GM21390 (cell line): ENCODE measurements at regions not wholly inside any gene's neighbourhood (a gene's known extent, or its start where the extent isn't known, plus 50 kb on each side); places are given as distances from the start of the nearest gene placed in this dataset.

Source experiments
- ATAC-seq: cut with Tn5 transposase; IDR thresholded peaks from one replicate; pipeline ENCODE4 v1.9.1; 2021; ENCODE audit not compliant: unreplicated experiment

DNA sequence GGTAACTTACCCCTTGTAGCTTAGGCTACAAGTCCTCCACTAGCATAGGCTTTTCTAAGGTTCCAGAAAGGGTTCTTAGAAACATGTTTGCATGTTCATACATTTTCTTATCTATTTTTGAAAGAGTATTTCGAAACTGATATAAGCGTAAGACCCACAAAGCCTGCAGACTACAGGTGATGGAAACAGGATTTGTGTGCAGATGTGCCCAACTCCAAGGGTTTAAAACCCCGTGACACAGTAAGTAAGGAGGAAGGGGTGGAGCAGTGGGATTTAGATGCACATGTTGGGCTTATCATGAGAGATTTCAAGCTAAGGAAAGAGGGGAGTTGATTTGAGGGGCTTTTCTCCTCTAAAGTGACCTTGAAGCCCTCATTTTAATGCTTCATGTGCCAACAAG, 164.7 kb downstream of the LTN1 start:
- no peak for ATAC-seq

DNA sequence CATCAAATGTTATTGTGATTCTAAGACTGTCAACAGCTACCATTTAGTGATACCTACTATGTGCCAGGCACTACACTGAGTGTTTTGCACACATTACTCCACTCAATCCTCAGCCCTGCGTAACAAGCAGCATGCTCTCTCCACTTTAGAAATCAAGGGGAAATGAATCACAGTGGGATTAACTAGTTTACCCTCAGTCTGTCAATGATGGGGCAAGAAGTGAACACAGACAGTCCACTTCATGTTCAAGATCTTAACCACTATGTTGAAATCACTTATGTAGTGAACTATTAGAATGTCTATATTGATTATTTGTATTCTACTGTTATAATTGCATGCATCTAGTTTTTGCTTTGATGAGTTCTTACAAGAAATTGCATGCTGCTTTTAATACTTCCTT, 165.3 kb downstream of the LTN1 start:
- no peak for ATAC-seq

DNA sequence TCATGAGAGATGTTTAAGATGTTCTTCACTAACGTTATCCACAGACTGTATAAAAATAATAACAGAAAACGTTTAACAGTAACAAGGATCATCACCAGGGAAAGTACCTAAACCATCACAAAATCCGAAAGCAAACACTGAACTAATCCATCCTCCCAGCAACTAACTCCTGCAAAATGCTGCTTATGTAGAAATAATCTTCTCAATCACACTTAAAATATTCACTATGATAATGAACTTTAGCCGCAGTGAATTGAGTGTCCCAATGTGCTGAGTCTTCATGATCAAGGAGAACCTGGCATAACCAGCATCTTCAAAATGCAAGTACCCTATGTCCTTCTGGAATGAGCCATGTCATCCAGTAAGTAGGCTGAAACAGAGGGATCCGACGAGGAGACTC, 166.1 kb downstream of the LTN1 start:
- no peak for ATAC-seq

DNA sequence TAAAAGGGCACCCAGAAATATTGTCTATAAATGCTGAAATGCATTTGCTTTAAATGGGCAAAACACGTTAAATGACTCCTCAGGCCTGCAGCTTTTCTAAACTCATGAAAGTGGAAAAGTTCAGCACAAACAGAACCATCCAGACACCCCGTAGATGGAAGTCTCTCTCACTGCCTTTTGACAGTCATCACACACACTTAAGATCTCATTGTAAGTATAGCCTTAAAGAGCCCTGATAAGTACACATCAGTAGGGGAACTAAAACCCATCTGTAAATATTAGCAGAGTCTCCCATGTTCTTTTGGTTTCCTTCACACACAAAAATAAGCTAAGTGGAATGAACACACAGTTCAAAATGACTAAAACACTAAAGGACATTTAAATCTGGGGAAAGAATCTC, 166.7 kb downstream of the LTN1 start:
- ATAC-seq: no peak

DNA sequence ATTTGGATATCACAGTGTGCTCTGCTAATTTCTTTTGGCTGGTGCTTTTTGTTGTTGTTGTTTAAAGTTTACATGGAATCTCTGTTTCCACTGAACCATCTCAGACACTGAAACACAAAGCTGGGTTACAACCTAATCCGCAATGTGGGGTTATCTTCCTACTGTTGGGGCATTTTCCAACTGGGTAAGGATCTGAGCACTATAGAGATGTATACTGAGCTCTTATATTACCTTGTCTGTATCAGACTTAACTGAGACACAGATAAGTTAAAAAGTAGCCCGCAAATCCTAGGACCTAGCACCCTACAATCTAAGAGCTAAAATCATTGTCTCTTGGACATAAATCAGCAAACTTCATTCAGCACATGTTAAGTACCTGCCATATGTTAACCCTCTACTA, 169.2 kb downstream of the LTN1 start:
- no peak for ATAC-seq

DNA sequence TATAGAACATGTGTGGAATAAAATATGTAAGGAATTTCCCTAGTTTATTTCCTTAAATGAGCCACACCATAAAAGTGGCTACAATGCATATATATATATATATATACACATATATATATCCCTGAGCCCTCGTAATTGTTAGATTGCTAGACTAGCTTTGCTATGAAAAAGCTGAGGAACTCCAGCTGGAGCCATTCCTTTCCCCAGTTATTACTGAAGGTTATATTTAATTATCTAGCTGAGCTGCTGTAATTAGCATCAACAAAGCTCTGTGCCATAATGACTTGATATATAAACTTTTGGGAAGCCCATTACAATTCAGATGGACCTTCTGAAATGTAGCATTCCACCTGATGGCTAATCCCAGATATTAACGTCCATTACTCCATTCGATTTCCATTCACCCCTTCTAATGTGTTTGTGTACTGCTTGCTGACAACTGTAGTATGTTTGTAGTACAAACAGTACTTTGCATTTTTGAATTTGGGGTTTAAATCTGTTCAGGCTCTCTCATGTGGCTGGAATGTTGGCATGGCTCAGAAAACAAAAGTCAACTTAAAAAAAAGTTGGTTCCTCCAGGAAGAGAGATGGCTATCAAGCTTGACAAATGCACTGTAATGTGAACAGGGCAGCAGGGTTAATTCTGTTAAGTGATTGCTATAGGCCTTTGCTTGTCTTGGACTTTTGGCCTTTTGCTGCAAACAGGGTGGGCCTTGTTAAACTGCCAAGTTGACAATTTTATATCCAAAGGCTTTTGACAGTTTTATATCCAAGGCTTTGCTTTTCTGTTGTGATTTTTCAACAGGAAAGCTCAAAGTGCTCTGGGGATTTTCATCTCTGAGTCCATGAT, 170.0 kb downstream of the LTN1 start:
- no peak for ATAC-seq

DNA sequence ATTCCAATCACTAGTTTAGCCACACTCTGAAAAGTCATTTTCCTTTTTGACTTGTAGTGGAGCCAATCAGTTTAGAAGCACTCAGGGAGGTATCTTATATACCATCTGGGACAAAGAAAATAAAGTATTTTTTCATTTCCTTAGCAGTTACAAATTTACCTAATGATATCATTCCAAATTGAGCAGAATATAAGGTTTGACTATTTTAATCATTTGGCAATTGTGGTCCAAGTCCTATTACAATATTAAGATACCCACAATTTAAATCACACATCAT, 170.6 kb downstream of the LTN1 start:
- ATAC-seq: no peak

DNA sequence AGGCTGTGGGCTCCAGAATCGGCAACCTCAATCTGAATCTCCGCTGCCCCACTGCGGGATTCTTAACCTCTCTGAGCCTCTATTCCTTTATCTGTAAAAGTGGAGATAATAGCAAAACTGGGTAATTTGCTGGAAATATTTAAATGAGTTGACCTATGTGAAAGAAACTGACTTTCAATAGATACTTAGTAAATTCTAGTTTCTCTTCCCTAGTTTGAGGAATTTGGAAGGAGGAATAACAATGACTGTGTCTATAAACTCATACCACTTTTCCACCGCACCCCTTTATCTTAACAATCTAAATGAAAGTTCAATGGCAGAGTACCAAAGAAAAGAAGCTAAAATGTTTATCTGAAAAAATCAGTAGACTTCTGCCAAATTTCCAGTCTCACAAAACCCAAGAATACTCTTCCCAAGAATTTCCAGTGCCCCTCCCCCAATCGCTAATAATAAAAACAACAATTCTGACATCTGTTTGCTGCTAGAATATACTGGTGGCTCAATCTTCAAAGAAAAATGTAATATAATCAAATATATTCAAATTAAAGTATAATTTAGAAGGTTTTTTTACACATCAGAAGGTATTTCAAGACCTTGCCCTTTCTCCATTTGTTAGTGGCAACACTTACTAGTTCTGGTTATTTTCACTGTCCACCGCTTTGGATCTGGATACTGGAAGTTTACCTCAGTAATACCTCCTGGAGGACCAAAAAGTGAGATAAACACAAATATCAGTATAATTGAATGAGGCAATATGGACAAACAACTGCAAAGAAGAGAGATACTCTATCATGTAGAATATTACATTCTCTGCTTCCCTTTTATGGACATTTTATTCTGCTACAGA, 171.2 kb downstream of the LTN1 start:
- no peak for ATAC-seq

DNA sequence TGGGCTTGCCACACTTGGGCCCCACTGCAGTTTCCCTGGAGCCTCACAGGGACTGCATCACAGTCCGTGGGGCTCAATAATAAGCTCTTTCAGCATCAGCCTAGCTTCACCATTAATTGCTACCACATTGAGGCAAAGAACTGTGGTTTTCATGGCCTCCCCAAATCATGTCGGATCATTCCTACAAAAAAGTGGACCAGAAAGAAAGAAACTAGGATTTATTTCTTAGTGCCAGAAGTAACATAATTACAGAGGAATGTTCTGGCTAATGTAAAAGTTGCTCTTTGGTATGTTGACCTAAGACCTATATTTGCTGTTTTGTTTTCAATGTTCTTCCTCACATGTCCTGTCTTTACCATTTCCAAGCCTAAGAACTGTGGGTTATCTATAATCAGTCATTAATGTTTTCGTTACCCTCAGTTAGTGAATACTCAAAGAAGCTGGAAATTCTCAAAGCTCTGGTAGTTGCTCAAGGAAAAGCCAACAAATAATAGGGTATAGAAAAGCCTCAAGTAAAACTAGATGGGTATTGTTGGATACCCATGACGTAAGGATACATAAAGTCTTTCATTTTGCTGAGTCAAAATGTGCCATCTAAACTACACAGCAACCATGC, 173.9 kb downstream of the LTN1 start:
- no peak for ATAC-seq

DNA sequence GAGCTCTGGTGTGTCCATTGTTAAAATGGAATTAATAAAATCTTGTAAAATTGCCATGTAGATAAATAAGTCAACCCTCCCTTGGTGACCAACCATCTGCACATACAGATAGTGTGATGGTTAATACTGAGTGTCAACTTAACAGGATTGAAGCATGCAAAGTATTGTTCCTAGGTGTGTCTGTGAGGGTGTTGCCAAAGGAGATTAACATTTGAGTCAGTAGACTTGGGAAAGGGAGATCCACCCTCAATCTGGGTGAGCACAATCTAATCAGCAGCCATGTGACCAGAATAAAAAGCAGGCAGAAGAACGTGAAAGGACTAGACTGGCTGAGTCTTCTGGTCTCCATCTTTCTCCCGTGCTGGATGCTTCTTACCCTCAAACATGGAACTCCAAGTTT, 174.8 kb downstream of the LTN1 start:
- no peak for ATAC-seq

DNA sequence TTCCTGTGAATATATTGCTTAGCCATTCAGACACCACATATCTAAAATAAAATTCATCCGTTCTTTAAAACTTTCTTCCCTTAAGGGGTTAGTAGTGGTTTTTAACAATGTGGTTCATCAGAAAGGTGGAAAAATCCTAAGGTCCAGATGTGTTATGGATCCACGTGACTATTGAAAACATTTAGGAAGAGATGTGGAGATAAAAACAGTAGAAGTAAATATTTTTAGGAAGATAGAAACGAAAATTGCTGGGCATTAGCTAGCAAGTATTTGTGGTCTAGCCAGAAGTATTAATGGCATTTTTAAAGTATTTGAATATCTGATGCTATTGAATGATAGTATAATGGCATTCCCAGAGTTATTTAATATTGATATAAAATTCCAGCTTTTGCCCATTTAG, 180.8 kb downstream of the LTN1 start:
- no peak for ATAC-seq

DNA sequence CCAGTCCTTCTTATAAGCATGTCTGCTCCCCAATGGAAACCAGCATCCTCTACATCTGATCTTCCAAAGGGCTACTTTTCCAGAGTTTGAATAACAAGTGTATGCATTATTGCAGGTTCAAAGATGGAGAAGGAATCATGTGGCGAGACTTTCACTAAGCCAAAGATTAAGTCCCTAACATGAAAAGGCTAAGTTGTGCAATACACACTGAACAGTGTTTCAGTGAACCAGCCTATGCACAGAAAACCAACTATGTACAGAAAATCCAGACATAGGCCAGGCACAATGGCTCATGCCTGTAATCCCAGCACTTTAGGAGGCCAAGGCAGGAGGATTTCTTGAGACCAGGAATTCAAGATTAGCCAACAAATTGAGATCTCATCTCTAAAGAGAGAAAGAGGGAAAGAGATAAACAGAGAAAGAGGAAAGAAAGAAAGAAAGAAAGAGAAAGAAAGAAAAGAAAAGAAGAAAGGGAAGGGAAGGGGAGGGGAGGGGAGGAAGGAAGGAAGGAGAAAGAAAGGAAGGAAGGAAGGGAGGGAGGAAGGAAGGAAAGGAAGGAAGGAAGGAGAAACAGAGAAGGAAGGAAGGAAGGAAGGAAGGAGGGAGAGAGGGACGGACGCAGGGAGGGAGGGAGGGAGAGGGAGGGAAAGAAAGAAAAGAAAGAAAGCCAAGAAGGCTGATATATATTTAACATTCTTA, 181.7 kb downstream of the LTN1 start:
- ATAC-seq: no peak

DNA sequence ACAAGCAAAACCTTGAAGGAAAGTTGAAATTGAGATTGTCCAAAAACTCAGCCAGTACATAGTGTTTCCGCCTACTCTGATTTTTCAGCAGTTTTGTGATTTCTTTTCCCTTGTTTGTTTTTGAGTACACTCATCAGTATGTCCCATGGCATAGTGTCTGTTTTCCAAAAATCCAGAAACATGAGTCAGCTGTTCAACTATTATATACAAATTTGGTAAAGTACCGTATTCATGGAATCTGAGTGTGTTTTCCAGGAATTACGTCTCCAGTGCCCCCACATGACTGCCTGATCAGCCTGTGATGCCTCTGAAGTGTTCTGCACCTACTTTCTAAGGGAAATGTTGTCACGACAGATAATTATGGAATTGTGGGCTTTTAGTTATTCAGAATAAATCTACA, 186.8 kb downstream of the LTN1 start:
- ATAC-seq: no peak

DNA sequence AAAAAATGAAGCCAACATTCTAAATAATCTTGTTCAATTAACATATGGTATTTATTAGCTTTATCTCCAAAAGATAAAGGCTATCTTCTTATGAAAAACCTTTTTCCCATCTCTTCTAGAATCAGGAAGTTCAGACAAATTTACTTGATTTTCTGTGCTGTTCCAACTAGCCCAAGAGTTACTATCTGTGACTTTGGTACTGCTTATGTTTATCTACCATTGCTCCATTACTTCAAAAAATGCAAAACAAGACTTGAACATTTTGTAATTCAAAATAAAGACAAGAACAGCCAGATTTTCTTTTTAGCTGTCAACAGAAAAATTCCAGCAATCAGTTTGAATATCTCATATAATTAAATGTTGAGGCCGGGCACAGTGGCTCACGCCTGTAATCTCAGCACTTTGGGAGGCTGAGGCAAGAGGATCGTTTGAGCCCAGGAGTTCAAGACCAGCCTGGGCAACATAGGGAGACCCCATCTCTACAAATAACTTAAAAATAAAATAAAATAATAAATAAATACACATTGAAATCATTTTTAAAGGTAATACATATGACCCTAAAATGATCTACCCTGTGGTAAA, 188.5 kb downstream of the LTN1 start:
- ATAC-seq: no peak

DNA sequence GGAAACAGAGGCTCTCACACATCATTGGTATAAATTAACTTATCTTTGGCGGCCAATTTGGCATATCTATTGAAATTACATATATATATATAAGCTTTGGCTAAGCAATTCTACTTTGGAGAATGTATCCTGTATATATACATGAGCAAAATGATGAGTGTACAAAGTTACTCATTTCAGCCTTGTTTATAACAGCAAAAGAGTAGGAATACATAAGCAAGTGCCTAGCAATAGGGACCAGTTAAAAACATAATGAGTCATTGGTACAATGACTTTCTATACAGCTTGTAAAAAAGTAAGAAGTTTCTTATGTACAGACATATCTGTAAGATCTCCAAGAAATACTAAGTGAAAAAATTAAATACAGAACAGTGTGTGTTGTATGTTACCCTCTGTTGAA, 190.8 kb downstream of the LTN1 start:
- no peak for ATAC-seq

DNA sequence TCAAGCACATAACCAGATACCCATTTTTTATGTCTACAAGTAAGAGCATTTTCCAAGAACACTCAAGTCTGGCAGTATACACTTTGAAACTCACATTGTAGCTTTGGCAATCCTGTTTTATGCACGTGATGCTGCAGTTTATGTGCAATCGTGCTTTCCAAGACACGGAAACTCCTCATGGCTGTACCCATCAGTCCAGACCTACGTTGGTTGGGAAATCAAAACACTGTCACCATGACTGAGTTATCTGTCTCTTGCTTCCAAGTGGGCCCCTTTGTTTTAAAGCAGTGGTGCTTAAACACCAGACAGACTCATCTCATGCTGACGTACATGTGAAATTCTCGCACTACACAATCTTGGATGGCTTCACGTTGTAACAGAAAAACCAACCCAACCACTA, 192.8 kb downstream of the LTN1 start:
- no peak for ATAC-seq

DNA sequence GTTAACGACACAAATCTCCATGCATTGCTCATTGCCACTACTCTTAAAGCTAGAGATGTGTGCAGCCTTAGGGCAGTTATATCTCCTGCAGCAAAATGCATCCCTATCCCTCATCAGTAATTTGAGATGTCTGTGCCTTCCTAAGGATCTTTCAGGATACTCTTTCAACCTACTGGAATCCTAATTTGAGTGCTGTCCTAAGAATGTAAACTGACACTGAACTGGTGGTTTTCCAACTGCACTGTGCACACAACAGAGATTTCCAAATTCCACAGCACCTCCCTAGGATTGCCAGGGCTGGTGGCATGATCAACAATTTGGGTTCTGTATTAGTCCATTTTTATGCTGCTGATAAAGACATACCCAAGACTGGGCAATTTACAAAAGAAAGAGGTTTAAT, 193.9 kb downstream of the LTN1 start:
- ATAC-seq: no peak

DNA sequence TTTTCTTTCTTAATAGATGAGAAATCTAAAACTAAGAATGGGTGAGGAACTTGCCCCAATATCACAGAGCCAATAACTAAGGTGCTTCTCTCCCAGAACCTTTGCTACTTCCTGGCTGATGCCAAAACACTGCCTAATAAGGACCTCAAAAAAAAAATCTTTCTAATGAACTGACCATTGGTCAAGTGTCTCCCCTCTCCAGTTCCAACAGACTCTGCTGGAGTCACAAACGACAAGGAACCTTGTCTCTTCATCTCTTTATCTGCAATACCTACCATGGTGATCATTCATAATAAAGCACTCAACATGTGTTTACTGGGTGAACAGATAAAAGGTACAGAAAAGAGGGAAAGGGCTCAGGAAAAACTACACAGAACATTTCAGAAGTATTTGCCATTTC, 197.4 kb downstream of the LTN1 start:
- no peak for ATAC-seq

DNA sequence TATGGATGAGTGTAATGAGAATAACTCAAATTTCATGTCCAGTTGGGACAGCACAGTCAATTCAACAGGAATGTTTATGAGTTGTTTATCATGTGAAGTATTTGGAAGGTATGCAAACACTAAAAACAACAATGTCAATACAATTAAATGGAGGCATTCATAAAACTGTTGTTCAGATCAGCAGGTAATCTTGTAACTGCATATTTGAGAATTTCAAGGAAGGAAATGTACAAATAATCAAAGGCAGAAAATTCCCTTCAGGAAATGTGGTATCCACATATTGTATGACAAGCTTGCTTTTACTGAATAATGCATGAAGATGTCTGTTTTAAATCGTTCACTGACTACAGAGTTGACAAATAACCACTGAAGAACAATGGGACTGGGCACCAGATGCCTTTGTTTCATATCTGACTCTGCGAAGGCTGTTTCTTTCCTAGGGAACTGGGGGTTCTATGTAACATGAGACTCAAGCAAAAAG, 198.3 kb downstream of the LTN1 start:
- ATAC-seq: no peak

DNA sequence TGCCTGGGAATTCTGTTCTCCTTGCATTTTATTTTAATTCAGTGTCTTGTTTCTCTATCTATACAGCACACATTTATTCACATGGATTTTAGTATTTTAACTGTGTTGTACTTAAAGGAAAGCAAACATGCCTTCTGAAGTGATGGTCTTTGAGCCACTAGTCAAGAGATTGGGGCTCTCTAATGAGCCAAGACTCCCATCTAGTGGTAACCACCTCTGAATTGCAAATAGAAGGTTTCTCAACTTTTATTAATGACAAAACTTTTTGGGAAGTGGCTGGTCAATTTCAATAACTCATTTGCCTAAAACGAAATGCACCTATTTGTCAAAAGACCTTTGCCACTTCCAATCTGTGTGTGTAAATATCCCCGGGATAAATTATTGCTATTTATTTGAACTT, 199.6 kb downstream of the LTN1 start:
- ATAC-seq: no peak
